ENCODE measurements at regions not wholly inside any gene's neighbourhood (a gene's known extent, or its start where the extent isn't known, plus 50 kb on each side); places are given as distances from the start of the nearest gene placed in this dataset.

- TF ChIP-seq, protein P1, sequence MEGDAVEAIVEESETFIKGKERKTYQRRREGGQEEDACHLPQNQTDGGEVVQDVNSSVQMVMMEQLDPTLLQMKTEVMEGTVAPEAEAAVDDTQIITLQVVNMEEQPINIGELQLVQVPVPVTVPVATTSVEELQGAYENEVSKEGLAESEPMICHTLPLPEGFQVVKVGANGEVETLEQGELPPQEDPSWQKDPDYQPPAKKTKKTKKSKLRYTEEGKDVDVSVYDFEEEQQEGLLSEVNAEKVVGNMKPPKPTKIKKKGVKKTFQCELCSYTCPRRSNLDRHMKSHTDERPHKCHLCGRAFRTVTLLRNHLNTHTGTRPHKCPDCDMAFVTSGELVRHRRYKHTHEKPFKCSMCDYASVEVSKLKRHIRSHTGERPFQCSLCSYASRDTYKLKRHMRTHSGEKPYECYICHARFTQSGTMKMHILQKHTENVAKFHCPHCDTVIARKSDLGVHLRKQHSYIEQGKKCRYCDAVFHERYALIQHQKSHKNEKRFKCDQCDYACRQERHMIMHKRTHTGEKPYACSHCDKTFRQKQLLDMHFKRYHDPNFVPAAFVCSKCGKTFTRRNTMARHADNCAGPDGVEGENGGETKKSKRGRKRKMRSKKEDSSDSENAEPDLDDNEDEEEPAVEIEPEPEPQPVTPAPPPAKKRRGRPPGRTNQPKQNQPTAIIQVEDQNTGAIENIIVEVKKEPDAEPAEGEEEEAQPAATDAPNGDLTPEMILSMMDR (IDR thresholded peaks at IDR 0.05; ENCODE audit: control extremely low read depth, extremely low read depth), result no peak
- no peak overlapping the region for H3K9ac ChIP-seq (ENCODE audit: insufficient read depth in 1 of 2, low read length in 2 of 2)
- H3K4me1 ChIP-seq (ENCODE audit: control insufficient read depth in 5 of 5, insufficient read depth in 5 of 5, low read length in 5 of 5), result peaks cover 0 to 8% (median 0%) of the 10 kb centered on the region in 5 donors
- ATAC-seq (ENCODE audit: insufficient read depth, low FRiP score) (no peak), DNase-seq (no peak)
- no peaks in the 10 kb centered on the region for H3K27me3 ChIP-seq (ENCODE audit: control insufficient read depth in 3 of 3, insufficient read depth in 3 of 3, low read length in 2 of 3)
- H3K36me3 ChIP-seq (ENCODE audit: control insufficient read depth in 4 of 4, insufficient read depth in 4 of 4, low read length in 4 of 4), result no peaks in the 10 kb centered on the region
- H3K9me3 ChIP-seq (ENCODE audit: control insufficient read depth in 4 of 4, insufficient read depth in 3 of 4, low read length in 3 of 4), result no peaks in the 10 kb centered on the region
- H3K4me3 ChIP-seq, result no peak overlapping the region
- H3K27ac ChIP-seq (ENCODE audit: low read depth in 1 of 2, low read length in 1 of 2), result no peak overlapping the region
These were observed 269.0 kb downstream of the KTN1 start for GRCh38 chr14:55848964-55849363.

DNA sequence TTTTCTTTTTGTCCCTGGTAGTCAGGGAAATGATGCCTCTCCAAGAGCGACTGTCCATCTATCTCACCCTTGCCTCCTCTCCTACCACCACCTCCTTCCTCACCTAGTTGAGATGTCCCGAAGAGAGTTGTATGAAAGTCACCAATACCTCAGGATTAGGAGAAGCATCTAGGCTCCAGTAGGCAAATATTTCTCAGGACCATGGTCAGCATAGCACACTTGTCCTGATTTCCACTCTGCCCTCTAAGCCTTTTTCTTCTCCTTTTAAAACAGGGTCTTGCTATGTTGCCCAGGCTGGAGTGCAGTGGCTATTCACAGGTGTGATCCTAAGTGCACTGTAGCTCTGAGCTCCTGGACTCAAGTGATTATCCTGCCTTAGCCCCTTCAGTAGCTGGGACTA lies 268.4 kb upstream of the PELI2 start:
- DNase-seq (no peak), ATAC-seq (ENCODE audit: insufficient read depth, low FRiP score) (no peak)
- H3K27ac ChIP-seq (ENCODE audit: low read depth in 1 of 2, low read length in 1 of 2), result no peak overlapping the region
- H3K27me3 ChIP-seq (ENCODE audit: control insufficient read depth in 3 of 3, insufficient read depth in 3 of 3, low read length in 2 of 3), result no peaks in the 10 kb centered on the region
- H3K36me3 ChIP-seq (ENCODE audit: control insufficient read depth in 4 of 4, insufficient read depth in 4 of 4, low read length in 4 of 4), result no peaks in the 10 kb centered on the region
- WGBS, 2 donors, result 96 to 98% methylated on average over 2 of the region's 2 CpGs
- H3K4me1 ChIP-seq (ENCODE audit: control insufficient read depth in 5 of 5, insufficient read depth in 5 of 5, low read length in 5 of 5), result peaks cover 0 to 8% (median 0%) of the 10 kb centered on the region in 5 donors
- TF ChIP-seq, protein P1 (IDR thresholded peaks at IDR 0.05; ENCODE audit: control extremely low read depth, extremely low read depth), result no peak
- H3K9me3 ChIP-seq (ENCODE audit: control insufficient read depth in 4 of 4, insufficient read depth in 3 of 4, low read length in 3 of 4), result no peaks in the 10 kb centered on the region
- no peak overlapping the region for H3K4me3 ChIP-seq
- H3K9ac ChIP-seq (ENCODE audit: insufficient read depth in 1 of 2, low read length in 2 of 2), result no peak overlapping the region

- ATAC-seq (ENCODE audit: insufficient read depth, low FRiP score), result no peak
- no peak for DNase-seq
- H3K27ac ChIP-seq (ENCODE audit: low read depth in 1 of 2, low read length in 1 of 2), result no peak overlapping the region
These were observed 267.4 kb upstream of the PELI2 start for GRCh38 chr14:55850825-55851241.

DNA sequence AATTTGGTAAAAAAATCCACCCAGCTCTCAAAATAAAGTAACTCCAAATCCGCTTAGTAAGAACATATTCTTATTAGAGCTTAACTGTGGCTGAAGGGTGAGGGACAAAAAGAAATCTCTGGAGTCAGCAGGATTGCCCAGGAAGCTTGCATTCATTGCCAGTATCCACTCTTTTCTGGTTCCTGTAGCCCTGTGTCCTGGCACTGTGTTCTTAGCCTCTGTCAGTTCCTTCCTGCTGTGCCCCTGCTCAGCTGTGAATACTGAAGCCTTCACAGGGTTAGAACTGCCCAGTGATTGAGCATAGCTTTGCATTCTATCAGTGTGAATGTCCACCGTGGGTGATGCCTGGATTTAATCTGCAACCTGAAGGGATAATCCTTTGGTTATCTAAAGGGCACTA lies 266.9 kb upstream of the PELI2 start:
- H3K27me3 ChIP-seq (ENCODE audit: control insufficient read depth in 3 of 3, insufficient read depth in 3 of 3, low read length in 2 of 3), result no peaks in the 10 kb centered on the region
- H3K9me3 ChIP-seq (ENCODE audit: control insufficient read depth in 4 of 4, insufficient read depth in 3 of 4, low read length in 3 of 4), result no peaks in the 10 kb centered on the region
- H3K9ac ChIP-seq (ENCODE audit: insufficient read depth in 1 of 2, low read length in 2 of 2), result no peak overlapping the region
- ATAC-seq (ENCODE audit: insufficient read depth, low FRiP score) (no peak), DNase-seq (no peak)
- TF ChIP-seq, protein P1 (IDR thresholded peaks at IDR 0.05; ENCODE audit: control extremely low read depth, extremely low read depth), result no peak
- 67 to 80% methylated on average over 2 of the region's 2 CpGs for WGBS, 2 donors
- peaks cover 0 to 8% (median 0%) of the 10 kb centered on the region in 5 donors for H3K4me1 ChIP-seq (ENCODE audit: control insufficient read depth in 5 of 5, insufficient read depth in 5 of 5, low read length in 5 of 5)
- no peak overlapping the region for H3K27ac ChIP-seq (ENCODE audit: low read depth in 1 of 2, low read length in 1 of 2)
- H3K4me3 ChIP-seq, result no peak overlapping the region
- H3K36me3 ChIP-seq (ENCODE audit: control insufficient read depth in 4 of 4, insufficient read depth in 4 of 4, low read length in 4 of 4), result no peaks in the 10 kb centered on the region

More at GRCh38 chr14:55850825-55851241, 267.4 kb upstream of the PELI2 start:
- TF ChIP-seq, protein P1 (IDR thresholded peaks at IDR 0.05; ENCODE audit: control extremely low read depth, extremely low read depth), result no peak
- Histone ChIP-seq H3K9ac (ENCODE audit: insufficient read depth in 1 of 2, low read length in 2 of 2) (no peak overlapping the region), H3K4me1 (ENCODE audit: control insufficient read depth in 5 of 5, insufficient read depth in 5 of 5, low read length in 5 of 5) (peaks cover 0 to 8% (median 0%) of the 10 kb centered on the region in 5 donors), H3K27me3 (ENCODE audit: control insufficient read depth in 3 of 3, insufficient read depth in 3 of 3, low read length in 2 of 3) (no peaks in the 10 kb centered on the region), H3K4me3 (no peak overlapping the region), H3K9me3 (ENCODE audit: control insufficient read depth in 4 of 4, insufficient read depth in 3 of 4, low read length in 3 of 4) (no peaks in the 10 kb centered on the region), H3K36me3 (ENCODE audit: control insufficient read depth in 4 of 4, insufficient read depth in 4 of 4, low read length in 4 of 4) (no peaks in the 10 kb centered on the region)
- WGBS, 2 donors, result 67 to 90% methylated on average over 4 of the region's 4 CpGs

All from lung (tissue), 11 donors.